HepG2 (cell line): ENCODE measurements at regions not wholly inside any gene's neighbourhood (a gene's known extent, or its start where the extent isn't known, plus 50 kb on each side); places are given as distances from the start of the nearest gene placed in this dataset.

Experiments used
- ATAC-seq: fragments of 200-7000 bp; cut with Tn5 transposase; 3 replicates; pipeline ENCODE4 v1.9.1; 2020; ENCODE audit warnings: mild to moderate bottlenecking, moderate library complexity
- BruUV-seq: library from RNA; stranded (reverse); fragments of 400-500 nt; replicated peaks from 2 replicates; lab custom pipeline; 2021; lab: Mats Ljungman, UMichigan
- CTCF ChIA-PET: fragments of 300-600 bp; formaldehyde crosslinking; extraction: SDS; loops from one replicate; lab custom pipeline; 2021; ENCODE audit warnings: low total read pairs, inconsistent platforms, low intra/inter-chr PET ratio; lab: Yijun Ruan, JAX
- POLR2A ChIA-PET: fragments of 350-600 bp; sonication (Branson Sonifier 250); formaldehyde crosslinking; loops from one replicate; lab custom pipeline; 2020; ENCODE audit warnings: antibody characterized with exemption, inconsistent platforms; lab: Yijun Ruan, JAX
- DNase-seq: peaks from one replicate; pipeline ENCODE4 v3.0.0-alpha.2; 2015; ENCODE audit warnings: low spot score
- FAIRE-seq: peaks from 3 replicates; lab custom pipeline; 2011; peaks lifted over from hg19 to GRCh38; lab: Jason Lieb, UNC
- H2AFZ ChIP-seq: one replicate; pipeline ENCODE4 v1.6.1; 2011; ENCODE audit warnings: low read length, inconsistent platforms
- H3K27ac ChIP-seq: fragments of 300-600 bp; 3 replicates; pipeline ENCODE4 v1.8.0; 2011; ENCODE audit warnings: mixed run types, mild to moderate bottlenecking, mixed read lengths, low read length, inconsistent platforms; ENCODE audit not compliant: insufficient read depth; ENCODE audit errors: extremely low read length
- H3K27me3 ChIP-seq, 2 experiments: fragments of 200-600 bp in 1 of 2; 2 replicates in 1 of 2; 3 replicates in 1 of 2; pipeline versions ENCODE4 v1.6.0 to v1.8.0; 2011; ENCODE audit warnings: low read length in 2 of 2, mild to moderate bottlenecking in 2 of 2, moderate library complexity in 2 of 2, inconsistent platforms in 1 of 2; ENCODE audit not compliant: insufficient read depth in 2 of 2, control insufficient read depth in 1 of 2
- H3K36me3 ChIP-seq, 2 experiments: fragments of 200-600 bp in 1 of 2; replicated peaks in 1 of 2; 2 replicates in 1 of 2; 3 replicates in 1 of 2; pipeline versions ENCODE4 v1.5.1 to v1.8.0; 2011; ENCODE audit warnings: low read length in 2 of 2, inconsistent platforms in 1 of 2; ENCODE audit not compliant: insufficient read depth in 2 of 2, control insufficient read depth in 1 of 2
- H3K4me1 ChIP-seq: 2 replicates; pipeline ENCODE4 v1.5.1; 2012; ENCODE audit warnings: low read length, inconsistent platforms; ENCODE audit not compliant: insufficient read depth
- H3K4me2 ChIP-seq: 2 replicates; pipeline ENCODE4 v1.6.0; 2011; ENCODE audit warnings: low read depth, low read length, inconsistent platforms
- H3K4me3 ChIP-seq, 3 experiments: fragments of 200-600 bp in 1 of 3; sonication (generic), shearing (Covaris generic) in 1 of 3; replicated peaks in 1 of 3; 2 replicates each; pipeline ENCODE4 v1.5.1; 2011 to 2016; ENCODE audit warnings: low read length in 3 of 3, inconsistent platforms in 2 of 3, low read depth in 2 of 3, mild to moderate bottlenecking in 2 of 3, control low read depth in 1 of 3, mixed read lengths in 1 of 3; ENCODE audit not compliant: insufficient read depth in 1 of 3
- H3K79me2 ChIP-seq: one replicate; pipeline ENCODE4 v1.6.1; 2011; ENCODE audit warnings: low read length, inconsistent platforms; ENCODE audit not compliant: insufficient read depth
- H3K9ac ChIP-seq: 2 replicates; pipeline ENCODE4 v1.6.0; 2011; ENCODE audit warnings: mild to moderate bottlenecking, low read depth, low read length, inconsistent platforms; ENCODE audit not compliant: insufficient read depth
- H3K9me3 ChIP-seq: 2 replicates; pipeline ENCODE4 v1.5.1; 2012; ENCODE audit warnings: mild to moderate bottlenecking, low read length
- H4K20me1 ChIP-seq: 2 replicates; pipeline ENCODE4 v1.6.0; 2011; ENCODE audit warnings: inconsistent platforms, mild to moderate bottlenecking, low read length, moderate library complexity; ENCODE audit not compliant: insufficient read depth
- HNF1A ChIP-seq, 2 experiments: sonication (generic) in 1 of 2; formaldehyde crosslinking in 1 of 2; IDR thresholded peaks; 2 replicates each; pipeline versions ENCODE4 v1.4.0 to v1.6.1; 2016 to 2020; ENCODE audit warnings: borderline replicate concordance in 1 of 2, low read depth in 1 of 2, mild to moderate bottlenecking in 1 of 2, missing genetic modification reagents in 1 of 2
- MAX ChIP-seq: IDR thresholded peaks from 2 replicates; pipeline ENCODE4 v1.6.1; 2012; ENCODE audit warnings: inconsistent platforms
- SYNCRIP ChIP-seq: fragments of 200-400 bp; formaldehyde crosslinking; IDR thresholded peaks from 2 replicates; pipeline ENCODE4 v1.6.1; 2018; ENCODE audit warnings: mild to moderate bottlenecking, low read depth, low read length; ENCODE audit not compliant: insufficient read depth
- THRA ChIP-seq: sonication (generic); formaldehyde crosslinking; IDR thresholded peaks from 2 replicates; pipeline ENCODE4 v1.4.0; 2020; ENCODE audit warnings: missing genetic modification reagents, borderline replicate concordance
- ZFX ChIP-seq: sonication (generic); formaldehyde crosslinking; IDR thresholded peaks from 2 replicates; pipeline ENCODE4 v1.4.0; 2020; ENCODE audit warnings: mild to moderate bottlenecking, low read depth, missing genetic modification reagents, moderate library complexity
- ZNF292 ChIP-seq: sonication (generic); formaldehyde crosslinking; IDR thresholded peaks from 2 replicates; pipeline ENCODE4 v1.8.1; 2022; ENCODE audit warnings: mild to moderate bottlenecking, low read depth, missing genetic modification reagents, borderline replicate concordance
- ZNF770 ChIP-seq: sonication (generic); formaldehyde crosslinking; IDR thresholded peaks from 2 replicates; pipeline ENCODE4 v1.5.0; 2020; ENCODE audit warnings: mild to moderate bottlenecking, missing genetic modification reagents
- WGBS: methylation state at CpG from one replicate; pipeline ENCODE4 v1.1.6; 2017; ENCODE audit warnings: low lambda C conversion rate; 5-methylcytosine and 5-hydroxymethylcytosine counted together
- in situ Hi-C: cut with HindIII; loops from 2 replicates; pipeline ENCODE4 v1.10.0; 2017; ENCODE audit warnings: low pct_unique_long_range_greater_than_20kb; ENCODE audit not compliant: extremely low pct_ligation_motif_present
- intact Hi-C: fragments of 100-400 bp; cut with micrococcal nuclease; formaldehyde crosslinking; loops from one replicate; pipeline ENCODE4 v1.10.0; 2022; ENCODE audit not compliant: unreplicated experiment

GRCh38 chr2:43097644-43098408, 128.6 kb downstream of the ZFP36L2 start:
- H3K4me3 ChIP-seq, result no peak overlapping the region
- WGBS, result 61% methylated on average over 7 of the region's 7 CpGs
- H2AFZ ChIP-seq, result peak overlapping the region; percentile 32
- BruUV-seq, result no TSS peak
- CTCF ChIA-PET, result no interaction called here
- POLR2A ChIA-PET, result interaction anchor here (0.8 to 1.3 kb wide), 3 partner anchors 9 to 123 kb away, joined by 3 to 5 read pairs (median 4); no protein-coding TSS in a partner anchor
- no peak overlapping the region for H3K4me2 ChIP-seq
- in situ Hi-C loops (no loop called here), intact Hi-C loops (no loop called here)
- H3K4me1 ChIP-seq, result peaks cover 31% of the 10 kb centered on the region
- H4K20me1 ChIP-seq, result no peaks in the 10 kb centered on the region
- no peak for DNase-seq
- ATAC-seq, result peak; percentile 61
- no peaks in the 10 kb centered on the region for H3K27me3 ChIP-seq
- H3K79me2 ChIP-seq, result no peaks in the 10 kb centered on the region
- H3K9me3 ChIP-seq, result no peaks in the 10 kb centered on the region
- no peak overlapping the region for H3K27ac ChIP-seq
- TF ChIP-seq MAX (peak; percentile 3; the same call in 1 of the 2 replicates), ZNF292 (0 out of 2 replicates have a peak, but pooled peaks have one; percentile 49), SYNCRIP (no peak), ZFX (CRISPR knock-in tag) (peak; percentile 29; the same call in 1 of the 2 replicates), ZNF770 (CRISPR knock-in tag) (peak; percentile 61; the same call in 1 of the 2 replicates), HNF1A (IDR thresholded peaks at IDR 0.05; ENCODE audit: low read depth) (no peak), HNF1A (CRISPR knock-in tag; IDR thresholded peaks at IDR 0.05; ENCODE audit: borderline replicate concordance) (no peak), THRA (CRISPR knock-in tag) (no peak)
- H3K36me3 ChIP-seq, result no peaks in the 10 kb centered on the region
- H3K9ac ChIP-seq, result no peak overlapping the region; the same call in 1 of the 2 replicates
- FAIRE-seq, result no peak
